Neural crest cell (in vitro differentiated cells): ENCODE measurements at regions not wholly inside any gene's neighbourhood (a gene's known extent, or its start where the extent isn't known, plus 50 kb on each side); places are given as distances from the start of the nearest gene placed in this dataset.

Source experiments
- DNase-seq: peaks from one replicate; pipeline ENCODE4 v3.0.0; 2021; ENCODE audit warnings: low read depth, mixed read lengths, low spot score
- H3K27ac Mint-ChIP-seq: one replicate; pipeline ENCODE4 v1.8.0; 2021; ENCODE audit warnings: mild to moderate bottlenecking, mixed read lengths; ENCODE audit not compliant: unreplicated experiment
- H3K27me3 Mint-ChIP-seq: 2 replicates; pipeline ENCODE4 v1.8.0; 2021; ENCODE audit warnings: low read depth, mild to moderate bottlenecking, mixed read lengths
- H3K36me3 Mint-ChIP-seq: 2 replicates; pipeline ENCODE4 v1.8.0; 2021; ENCODE audit warnings: low read depth, mild to moderate bottlenecking, mixed read lengths
- H3K4me1 Mint-ChIP-seq: 2 replicates; pipeline ENCODE4 v1.8.0; 2021; ENCODE audit warnings: mixed read lengths
- H3K4me3 Mint-ChIP-seq: one replicate; pipeline ENCODE4 v1.8.0; 2021; ENCODE audit warnings: mild to moderate bottlenecking, mixed read lengths
- H3K9me3 Mint-ChIP-seq: 2 replicates; pipeline ENCODE4 v1.8.0; 2021; ENCODE audit warnings: mixed read lengths
- TF ChIP-seq, protein P1 (sequence below): fragments of 200-600 bp; sonication (generic); conservative IDR thresholded peaks from 2 replicates; pipeline ENCODE4 v1.5.0; 2021; ENCODE audit warnings: antibody characterized with exemption, mild to moderate bottlenecking

DNA sequence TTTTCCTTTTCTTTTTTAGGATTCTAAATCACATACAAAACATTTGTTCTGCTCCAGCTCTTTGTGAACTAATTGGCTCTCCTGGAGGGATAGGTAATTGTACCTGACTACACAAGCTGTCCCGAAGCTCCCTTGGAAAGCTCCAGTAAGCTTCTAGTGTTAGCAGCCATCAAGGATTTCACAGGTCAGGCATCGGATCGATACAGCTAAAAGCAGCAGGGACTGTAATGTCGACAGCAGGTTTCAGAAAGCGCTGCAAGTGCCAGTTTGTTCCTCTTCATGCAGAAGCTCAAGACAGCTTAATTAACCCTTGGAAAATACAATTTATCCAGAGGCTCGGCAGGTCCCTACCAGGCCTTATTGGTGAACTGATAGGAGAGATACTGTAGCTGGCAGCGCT is 87.2 kb upstream of the VRK2 start:
- no peak overlapping the region for H3K4me3 Mint-ChIP-seq
- no peak for DNase-seq
- H3K27ac Mint-ChIP-seq, result no peak overlapping the region
- H3K9me3 Mint-ChIP-seq, result no peaks in the 10 kb centered on the region
- TF ChIP-seq, protein P1, sequence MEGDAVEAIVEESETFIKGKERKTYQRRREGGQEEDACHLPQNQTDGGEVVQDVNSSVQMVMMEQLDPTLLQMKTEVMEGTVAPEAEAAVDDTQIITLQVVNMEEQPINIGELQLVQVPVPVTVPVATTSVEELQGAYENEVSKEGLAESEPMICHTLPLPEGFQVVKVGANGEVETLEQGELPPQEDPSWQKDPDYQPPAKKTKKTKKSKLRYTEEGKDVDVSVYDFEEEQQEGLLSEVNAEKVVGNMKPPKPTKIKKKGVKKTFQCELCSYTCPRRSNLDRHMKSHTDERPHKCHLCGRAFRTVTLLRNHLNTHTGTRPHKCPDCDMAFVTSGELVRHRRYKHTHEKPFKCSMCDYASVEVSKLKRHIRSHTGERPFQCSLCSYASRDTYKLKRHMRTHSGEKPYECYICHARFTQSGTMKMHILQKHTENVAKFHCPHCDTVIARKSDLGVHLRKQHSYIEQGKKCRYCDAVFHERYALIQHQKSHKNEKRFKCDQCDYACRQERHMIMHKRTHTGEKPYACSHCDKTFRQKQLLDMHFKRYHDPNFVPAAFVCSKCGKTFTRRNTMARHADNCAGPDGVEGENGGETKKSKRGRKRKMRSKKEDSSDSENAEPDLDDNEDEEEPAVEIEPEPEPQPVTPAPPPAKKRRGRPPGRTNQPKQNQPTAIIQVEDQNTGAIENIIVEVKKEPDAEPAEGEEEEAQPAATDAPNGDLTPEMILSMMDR, result no peak
- no peaks in the 10 kb centered on the region for H3K36me3 Mint-ChIP-seq
- H3K4me1 Mint-ChIP-seq, result no peaks in the 10 kb centered on the region
- H3K27me3 Mint-ChIP-seq, result no peaks in the 10 kb centered on the region

DNA sequence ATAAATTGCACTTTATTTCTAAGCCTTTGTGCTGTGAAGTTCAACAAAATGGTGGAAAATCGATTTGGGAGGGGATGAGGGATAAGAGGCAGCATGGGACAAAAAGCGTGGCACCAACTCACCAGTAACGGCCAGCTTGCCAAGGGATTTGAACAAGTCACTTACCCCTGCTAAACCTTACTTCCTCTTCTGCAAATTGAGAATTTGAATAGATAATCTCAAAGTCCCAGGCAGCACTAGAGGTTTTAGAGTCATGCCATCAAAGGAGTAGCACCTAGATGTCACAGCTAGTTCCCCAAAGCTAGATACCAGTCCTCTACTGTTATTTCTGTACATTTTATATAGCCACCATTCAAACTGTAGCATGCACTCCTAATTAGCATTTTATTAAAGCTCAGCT is 83.7 kb upstream of the VRK2 start:
- TF ChIP-seq, protein P1, result no peak
- no peaks in the 10 kb centered on the region for H3K9me3 Mint-ChIP-seq
- no peak overlapping the region for H3K4me3 Mint-ChIP-seq
- DNase-seq, result no peak
- no peaks in the 10 kb centered on the region for H3K27me3 Mint-ChIP-seq
- no peaks in the 10 kb centered on the region for H3K4me1 Mint-ChIP-seq
- no peaks in the 10 kb centered on the region for H3K36me3 Mint-ChIP-seq
- no peak overlapping the region for H3K27ac Mint-ChIP-seq

DNA sequence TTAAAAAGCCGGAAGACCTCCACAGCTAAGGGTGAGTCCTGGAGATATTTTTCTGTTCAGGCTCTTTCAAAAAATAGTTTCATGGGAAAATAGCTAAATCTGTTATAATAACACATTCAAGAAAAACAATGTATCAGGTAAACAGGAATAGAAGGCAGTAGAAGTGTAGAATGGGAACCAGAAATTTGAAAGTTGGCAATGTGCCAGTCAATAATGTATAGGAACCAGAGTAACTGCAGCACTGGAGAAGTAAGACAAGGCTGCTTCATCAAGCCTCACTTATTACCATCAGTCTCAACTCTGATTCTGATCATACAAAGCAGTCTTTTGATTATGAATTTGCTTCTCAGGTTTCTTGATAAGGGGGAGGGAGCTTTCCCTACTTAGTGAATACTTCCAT is 81.4 kb upstream of the VRK2 start:
- H3K9me3 Mint-ChIP-seq, result no peaks in the 10 kb centered on the region
- no peaks in the 10 kb centered on the region for H3K36me3 Mint-ChIP-seq
- no peak overlapping the region for H3K4me3 Mint-ChIP-seq
- DNase-seq, result no peak
- H3K4me1 Mint-ChIP-seq, result no peaks in the 10 kb centered on the region
- no peak overlapping the region for H3K27ac Mint-ChIP-seq
- no peaks in the 10 kb centered on the region for H3K27me3 Mint-ChIP-seq
- TF ChIP-seq, protein P1, result no peak

DNA sequence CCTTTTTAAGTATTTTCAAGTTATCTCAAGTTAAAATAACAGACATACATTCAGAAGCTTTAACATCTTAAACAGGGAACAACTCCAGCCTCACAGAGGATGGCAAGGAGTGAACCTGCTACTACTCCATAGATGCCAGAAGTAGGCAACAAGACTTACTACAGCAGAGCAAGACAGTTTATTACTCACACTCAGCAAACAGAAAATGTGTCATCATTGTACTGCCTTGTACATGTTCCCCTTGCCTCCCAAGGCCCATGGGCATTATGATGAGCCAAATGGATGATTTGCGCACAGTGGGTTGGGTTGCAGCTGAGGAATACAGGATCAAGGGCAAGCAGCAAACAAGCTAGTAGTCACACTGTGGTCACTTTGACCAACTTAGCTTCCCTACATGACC is 80.6 kb upstream of the VRK2 start:
- Mint-ChIP-seq H3K4me3 (no peak overlapping the region), H3K4me1 (no peaks in the 10 kb centered on the region), H3K27me3 (no peaks in the 10 kb centered on the region), H3K36me3 (no peaks in the 10 kb centered on the region), H3K9me3 (no peaks in the 10 kb centered on the region), H3K27ac (no peak overlapping the region)
- DNase-seq, result no peak
- TF ChIP-seq, protein P1, result no peak

DNA sequence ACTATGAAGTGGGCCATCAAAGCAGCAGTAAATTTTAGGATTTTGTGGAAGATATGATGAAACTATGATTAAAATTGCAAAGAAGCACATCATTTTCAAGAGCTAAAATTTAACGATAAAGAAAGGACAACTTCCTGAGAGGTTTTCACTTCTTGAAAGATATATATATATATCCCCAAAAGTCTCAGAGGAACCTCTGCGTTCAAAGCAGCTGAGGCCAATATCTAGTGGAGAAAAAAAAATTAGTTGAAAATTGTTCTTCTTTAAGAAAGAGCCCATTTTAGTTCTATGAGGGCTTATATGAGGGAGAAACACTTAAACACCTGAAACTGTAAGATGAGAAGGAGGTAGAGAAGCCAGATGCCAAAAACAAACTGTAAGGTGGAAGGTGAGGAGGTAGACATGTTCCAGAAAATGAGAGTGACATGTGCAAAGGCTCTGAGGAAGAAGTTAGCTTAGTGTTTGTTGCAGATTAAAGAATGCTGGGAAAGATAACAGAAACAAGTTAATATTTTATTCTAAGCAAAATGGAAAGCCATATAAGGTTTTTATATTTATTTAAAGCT is 72.9 kb upstream of the VRK2 start:
- peaks cover 2% of the 10 kb centered on the region for H3K36me3 Mint-ChIP-seq
- DNase-seq, result no peak
- no peaks in the 10 kb centered on the region for H3K4me1 Mint-ChIP-seq
- H3K27ac Mint-ChIP-seq, result no peak overlapping the region
- TF ChIP-seq, protein P1, result no peak
- H3K4me3 Mint-ChIP-seq, result no peak overlapping the region
- H3K9me3 Mint-ChIP-seq, result peaks cover 3% of the 10 kb centered on the region
- H3K27me3 Mint-ChIP-seq, result no peaks in the 10 kb centered on the region

DNA sequence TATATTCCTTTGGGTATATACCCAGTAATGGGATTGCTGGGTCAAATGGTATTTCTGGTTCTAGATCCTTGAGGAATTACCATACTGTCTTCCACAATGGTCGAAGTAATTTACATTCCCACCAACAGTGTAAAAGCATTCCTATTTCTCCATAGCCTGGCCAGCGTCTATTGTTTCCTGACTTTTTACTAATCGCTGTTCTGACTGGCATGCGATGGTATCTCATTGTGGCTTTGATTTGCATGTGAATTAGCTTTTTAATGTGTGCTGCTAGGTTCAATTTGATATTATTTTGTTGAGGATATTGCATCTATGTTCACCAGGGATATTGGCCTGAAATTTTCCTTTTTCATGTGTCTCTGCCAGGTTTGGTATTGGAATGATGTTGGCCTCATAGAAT is 67.4 kb upstream of the VRK2 start:
- H3K27ac Mint-ChIP-seq, result no peak overlapping the region
- H3K4me3 Mint-ChIP-seq, result no peak overlapping the region
- no peak for DNase-seq
- H3K9me3 Mint-ChIP-seq, result peaks cover 3% of the 10 kb centered on the region
- peaks cover 4% of the 10 kb centered on the region for H3K36me3 Mint-ChIP-seq
- no peaks in the 10 kb centered on the region for H3K4me1 Mint-ChIP-seq
- TF ChIP-seq, protein P1, result no peak
- no peaks in the 10 kb centered on the region for H3K27me3 Mint-ChIP-seq
